Posterior vena cava (tissue), 2 donors: ENCODE measurements at regions not wholly inside any gene's neighbourhood (a gene's known extent, or its start where the extent isn't known, plus 50 kb on each side); places are given as distances from the start of the nearest gene placed in this dataset.
"Not testable (repeated sequence)": the region's sequence is repeated elsewhere in the genome, so short reads cannot be mapped to it uniquely, and the experiment has no call there.

Experiments used
- DNase-seq: peaks from one replicate; pipeline ENCODE4 v3.0.0-alpha.2; 2020; ENCODE audit warnings: low spot score
- intact Hi-C, 2 donors: fragments of 100-400 bp; cut with DNase I; formaldehyde crosslinking; loops; one replicate each; pipeline versions ENCODE4 v1.14.1 to v1.14.2; 2022 to 2023
- donor health status: DM: yes; HTN: yes; CAD: no.
- donor health status: DM: yes; HTN: yes; CAD: no.

- DNase-seq, result no peak
- intact Hi-C loops, result loop anchor here (10.0 kb wide), 2 partner anchors 298 to 972 kb away; no protein-coding TSS in a partner anchor
Measured at GRCh38 chr3:177352424-177352823, 155.1 kb upstream of the TBL1XR1 start.

- no peak for DNase-seq
- intact Hi-C loops, result loop anchor here (10.0 kb wide), 2 partner anchors 298 to 972 kb away; no protein-coding TSS in a partner anchor
Measured at GRCh38 chr3:177353140-177353539, 155.9 kb upstream of the TBL1XR1 start.

DNA sequence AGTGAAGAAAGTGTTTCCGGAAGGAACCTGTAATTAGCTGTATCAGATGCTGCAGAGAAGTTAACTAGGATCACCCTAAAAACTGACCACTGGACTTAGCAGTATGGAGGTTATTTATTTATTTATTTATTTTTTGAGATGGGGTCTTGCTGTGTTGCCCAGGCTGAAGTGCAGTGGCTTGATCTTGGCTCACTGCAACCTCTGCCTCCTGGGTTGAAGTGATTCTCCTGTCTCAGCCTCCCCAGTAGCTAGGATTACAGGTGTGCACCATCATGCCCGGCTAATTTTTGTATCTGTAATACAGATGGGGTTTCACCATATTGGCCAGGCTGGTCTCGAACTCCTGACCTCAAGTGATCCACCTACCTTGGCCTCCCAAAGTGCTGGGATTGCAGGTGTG is 156.6 kb upstream of the TBL1XR1 start:
- not testable (repeated sequence) for DNase-seq
- intact Hi-C loops, result loop anchor here (10.0 kb wide), 2 partner anchors 299 to 971 kb away; no protein-coding TSS in a partner anchor

GRCh38 chr3:177354466-177354865 is 157.2 kb upstream of the TBL1XR1 start:
- intact Hi-C loops, result loop anchor here (10.0 kb wide), 2 partner anchors 300 to 970 kb away; no protein-coding TSS in a partner anchor
- DNase-seq, result no peak

GRCh38 chr3:177356113-177356512 is 158.8 kb upstream of the TBL1XR1 start:
- intact Hi-C loops, result loop anchor here (5.0 to 10.0 kb wide), 3 partner anchors 159 to 969 kb away; partner anchors contain the start of gene TBL1XR1 (in 1 of the 2)

DNA sequence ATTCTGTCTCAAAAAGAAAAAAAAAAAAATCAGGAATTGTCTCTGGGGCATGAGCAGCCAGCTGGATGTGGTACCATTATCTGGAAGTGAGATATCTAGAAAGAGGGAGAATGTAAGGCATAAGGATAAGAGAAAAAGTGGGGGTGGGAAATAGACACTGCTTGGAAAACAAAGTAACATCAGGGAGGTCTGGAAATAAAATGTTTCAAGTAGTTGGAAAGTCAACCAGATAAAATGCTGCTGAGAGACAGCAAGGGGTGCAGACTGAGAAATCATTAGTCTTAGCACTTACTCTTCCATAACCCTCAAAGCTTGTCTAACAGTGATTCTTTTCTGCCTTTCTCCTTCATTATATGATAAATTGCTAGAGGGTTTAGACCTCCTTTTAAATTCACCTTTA is 159.7 kb upstream of the TBL1XR1 start:
- DNase-seq, result no peak
- intact Hi-C loops, result loop anchor here (5.0 to 10.0 kb wide), 3 partner anchors 160 to 968 kb away; partner anchors contain the start of gene TBL1XR1 (in 1 of the 2)

More at GRCh38 chr3:177356113-177356512, 158.8 kb upstream of the TBL1XR1 start:
- DNase-seq, result no peak

- intact Hi-C loops, result loop anchor here (2.0 to 10.0 kb wide), 4 partner anchors 160 to 967 kb away; partner anchors contain the start of gene TBL1XR1 (in 2 of the 2)
- no peak for DNase-seq
Measured at GRCh38 chr3:177357352-177358090, 160.2 kb upstream of the TBL1XR1 start.

DNA sequence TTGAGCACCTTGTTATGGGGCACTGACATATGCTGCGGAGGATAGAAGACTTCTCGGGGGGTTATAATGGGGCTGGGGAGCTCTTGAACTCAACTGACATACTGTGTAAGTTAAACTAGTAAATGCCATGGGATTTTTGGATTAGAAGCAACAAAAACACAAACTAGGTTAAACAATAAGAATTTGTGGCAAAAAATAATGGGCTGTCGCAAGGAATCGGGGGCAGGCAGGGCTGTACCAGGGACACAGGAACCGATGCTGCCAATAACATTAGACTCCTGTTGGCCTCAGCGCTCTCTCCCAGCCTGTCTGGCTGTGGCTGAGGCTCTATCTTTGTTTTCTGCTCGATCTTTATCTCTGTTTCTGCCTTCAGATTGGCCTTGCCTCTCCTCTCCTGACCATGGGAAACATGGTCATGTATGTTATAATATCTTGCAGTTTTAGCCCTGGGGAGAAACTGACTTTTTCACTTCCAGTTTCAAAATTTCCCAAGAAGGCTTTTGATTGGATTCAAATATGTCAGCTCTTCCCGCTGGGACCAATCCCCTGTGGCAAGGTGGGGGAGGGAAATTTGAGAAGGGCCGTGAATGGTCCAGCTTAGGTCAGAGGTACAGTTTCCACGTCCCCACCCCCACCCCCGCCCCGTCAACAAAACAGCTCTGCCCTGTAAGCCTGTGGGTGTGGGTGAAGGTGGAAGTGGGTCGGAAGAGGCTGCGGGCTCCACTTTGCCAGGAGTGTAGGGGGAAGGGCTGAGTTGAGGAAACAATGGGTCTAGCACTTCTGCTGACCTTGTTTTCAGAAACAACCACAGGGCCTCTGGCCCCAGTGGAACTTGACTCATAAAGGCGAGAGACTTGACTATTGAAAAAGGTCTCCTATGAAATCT is 161.1 kb upstream of the TBL1XR1 start:
- intact Hi-C loops, result loop anchor here (2.0 to 10.0 kb wide), 4 partner anchors 161 to 966 kb away; partner anchors contain the start of gene TBL1XR1 (in 2 of the 2)
- DNase-seq, result peak; percentile 89

DNA sequence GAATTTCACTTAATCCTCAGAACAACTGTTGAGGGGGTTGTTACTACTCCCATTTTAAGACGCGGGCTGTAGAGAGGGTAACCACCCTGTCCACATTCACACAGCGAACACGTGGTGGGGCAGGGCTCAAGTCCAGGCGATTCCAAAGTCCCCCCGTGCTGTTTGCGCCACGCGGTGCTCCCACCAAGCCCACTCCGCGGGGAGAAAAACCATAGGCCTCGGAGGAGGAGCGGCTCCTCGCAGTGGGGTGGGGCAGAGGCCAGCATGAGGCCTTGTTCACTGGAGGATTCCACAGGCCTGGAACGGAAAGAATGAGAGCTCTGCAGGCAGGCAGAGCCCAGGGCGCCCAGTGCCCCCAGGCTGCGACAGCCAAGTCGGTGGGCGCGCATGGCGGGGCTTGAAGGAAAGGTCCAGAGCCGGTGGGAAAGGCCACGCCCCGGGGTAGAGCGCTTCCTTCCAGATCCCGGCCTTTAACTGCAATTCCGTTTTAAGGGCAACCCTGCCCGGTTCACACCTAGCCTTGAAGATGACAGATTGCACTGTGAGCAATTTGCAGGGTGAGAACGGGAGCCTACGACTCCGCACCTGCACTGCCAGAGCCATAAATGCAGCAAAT is 161.8 kb upstream of the TBL1XR1 start:
- peak; percentile 86 for DNase-seq
- intact Hi-C loops, result loop anchor here (2.0 to 10.0 kb wide), 4 partner anchors 162 to 966 kb away; partner anchors contain the start of gene TBL1XR1 (in 2 of the 2)

DNA sequence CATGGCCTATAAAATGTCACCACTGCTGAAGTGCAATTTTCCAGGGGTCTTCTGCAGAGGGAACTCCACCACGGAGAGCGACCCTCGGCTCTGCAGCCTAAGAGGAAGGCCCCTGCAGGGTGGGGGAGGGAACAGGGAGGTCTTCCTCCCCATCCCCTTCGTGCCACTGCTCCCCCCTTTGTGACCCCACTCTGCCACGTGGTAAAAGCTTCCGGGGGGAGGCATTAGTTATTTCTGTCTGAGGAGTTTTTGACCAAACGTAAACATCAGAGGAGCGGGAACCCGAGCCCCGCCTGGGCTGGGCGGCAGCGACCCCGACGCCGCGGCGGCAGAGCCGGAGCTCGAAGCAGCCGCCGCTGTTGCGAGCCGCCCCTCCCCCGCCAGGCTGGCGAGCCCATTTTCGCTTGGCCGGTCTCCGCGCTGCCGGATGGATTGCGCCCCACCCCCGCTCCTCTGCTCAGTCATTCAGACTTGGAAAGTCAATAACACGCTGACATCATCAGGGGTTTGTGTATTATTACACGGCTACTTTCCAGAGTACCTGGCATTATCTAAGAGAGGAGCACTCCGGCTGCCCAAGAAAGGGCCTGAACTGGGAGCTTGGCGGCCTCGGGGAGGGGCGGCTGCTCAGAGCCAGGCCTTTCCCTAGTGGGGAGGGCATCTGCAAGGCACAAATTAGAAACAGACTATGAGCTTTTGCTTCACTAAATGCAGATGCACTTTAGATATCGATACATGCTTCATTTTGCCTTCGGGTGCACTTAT is 162.5 kb upstream of the TBL1XR1 start:
- DNase-seq, result peak; percentile 99
- intact Hi-C loops, result loop anchor here (2.0 to 10.0 kb wide), 7 partner anchors 85 to 965 kb away; partner anchors contain the start of gene TBL1XR1 (in 2 of the 2)

- intact Hi-C loops, result loop anchor here in 1 of 2 donors (10.0 kb wide), 4 partner anchors 83 to 963 kb away; no protein-coding TSS in a partner anchor
- DNase-seq, result no peak
Measured at GRCh38 chr3:177361081-177361938, 164.0 kb upstream of the TBL1XR1 start.

DNA sequence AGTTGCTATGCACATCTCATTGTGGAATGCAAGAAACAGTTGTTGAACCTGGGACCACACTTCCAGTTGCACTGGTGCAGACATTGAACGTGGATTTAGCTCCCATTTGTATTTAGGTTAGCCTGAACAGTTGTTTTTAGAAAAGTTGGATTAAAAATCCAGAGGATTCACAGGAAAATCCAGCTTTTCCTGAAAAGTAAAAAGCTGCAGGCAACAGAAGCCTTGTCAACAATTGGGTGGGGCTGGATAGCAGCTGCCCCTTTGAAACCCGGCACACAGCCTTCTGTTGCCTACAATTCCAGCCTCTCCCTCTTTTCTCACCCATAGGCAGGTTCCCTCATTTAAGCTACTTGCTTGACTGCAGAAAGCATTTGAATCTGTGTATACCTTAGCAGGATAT is 165.3 kb upstream of the TBL1XR1 start:
- DNase-seq, result no peak
- intact Hi-C loops, result loop anchor here in 1 of 2 donors (10.0 kb wide), 4 partner anchors 82 to 962 kb away; no protein-coding TSS in a partner anchor

DNA sequence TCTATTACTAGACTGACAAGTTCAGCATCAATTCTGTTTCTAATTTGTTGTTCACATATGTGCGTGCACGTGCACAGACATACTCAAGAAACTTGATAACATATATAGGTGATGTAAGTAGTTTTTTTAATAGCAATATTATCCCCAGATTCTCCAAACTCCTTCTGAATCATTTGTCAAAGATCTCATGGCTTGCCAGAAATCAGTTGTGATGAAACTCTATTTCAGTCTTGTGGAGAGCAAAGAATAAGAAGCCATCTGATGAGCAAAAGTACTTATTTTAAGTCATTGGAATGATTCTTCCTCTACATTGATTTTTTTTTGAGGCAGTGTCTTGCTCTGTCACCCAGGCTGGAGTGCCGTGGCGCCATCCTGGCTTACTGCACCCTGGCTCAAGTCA is 167.0 kb upstream of the TBL1XR1 start:
- intact Hi-C loops, result loop anchor here in 1 of 2 donors (10.0 kb wide), 4 partner anchors 81 to 961 kb away; no protein-coding TSS in a partner anchor
- DNase-seq, result no peak

- DNase-seq, result not testable (repeated sequence)
- intact Hi-C loops, result loop anchor here in 1 of 2 donors (10.0 kb wide), 4 partner anchors 80 to 960 kb away; no protein-coding TSS in a partner anchor
Measured at GRCh38 chr3:177365294-177365693, 168.0 kb upstream of the TBL1XR1 start.

- intact Hi-C loops, result loop anchor here in 1 of 2 donors (10.0 kb wide), 4 partner anchors 77 to 957 kb away; no protein-coding TSS in a partner anchor
Measured at GRCh38 chr3:177367788-177368187, 170.5 kb upstream of the TBL1XR1 start.

DNA sequence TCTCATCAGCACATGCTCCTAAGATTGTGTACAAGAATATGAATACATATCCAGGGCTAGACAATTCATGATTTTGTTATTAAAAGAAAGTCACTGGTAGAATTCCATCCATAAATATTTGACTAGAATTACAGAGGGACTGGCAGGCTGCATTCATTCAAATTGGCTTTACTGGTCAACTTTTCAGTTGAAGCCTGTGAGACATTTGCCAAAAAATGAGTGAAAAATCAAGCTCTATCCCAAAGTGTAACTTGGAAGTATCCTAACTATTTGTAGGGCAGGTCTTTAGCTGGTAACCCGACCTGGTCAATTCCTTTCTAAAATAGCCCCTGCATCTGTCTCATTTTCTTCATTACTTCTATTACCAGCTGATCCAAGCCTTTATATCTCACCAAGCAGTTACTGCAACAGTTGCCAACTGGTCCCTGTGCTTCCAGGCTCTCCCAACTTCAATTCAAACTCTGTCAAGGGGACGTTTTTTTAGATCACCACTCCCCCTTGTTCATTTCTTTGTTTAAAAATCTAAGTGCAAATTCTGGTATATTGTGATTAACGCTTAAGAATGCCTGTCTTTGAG is 173.1 kb upstream of the TBL1XR1 start:
- DNase-seq, result no peak
- intact Hi-C loops, result no loop called here

More at GRCh38 chr3:177367788-177368187, 170.5 kb upstream of the TBL1XR1 start:
- no peak for DNase-seq
